SW480 (cell line): ENCODE measurements at regions not wholly inside any gene's neighbourhood (a gene's known extent, or its start where the extent isn't known, plus 50 kb on each side); places are given as distances from the start of the nearest gene placed in this dataset.

Experiments used
- DNase-seq: peaks from one replicate; pipeline ENCODE4 v3.0.0-alpha.2; 2016; ENCODE audit warnings: low spot score

DNA sequence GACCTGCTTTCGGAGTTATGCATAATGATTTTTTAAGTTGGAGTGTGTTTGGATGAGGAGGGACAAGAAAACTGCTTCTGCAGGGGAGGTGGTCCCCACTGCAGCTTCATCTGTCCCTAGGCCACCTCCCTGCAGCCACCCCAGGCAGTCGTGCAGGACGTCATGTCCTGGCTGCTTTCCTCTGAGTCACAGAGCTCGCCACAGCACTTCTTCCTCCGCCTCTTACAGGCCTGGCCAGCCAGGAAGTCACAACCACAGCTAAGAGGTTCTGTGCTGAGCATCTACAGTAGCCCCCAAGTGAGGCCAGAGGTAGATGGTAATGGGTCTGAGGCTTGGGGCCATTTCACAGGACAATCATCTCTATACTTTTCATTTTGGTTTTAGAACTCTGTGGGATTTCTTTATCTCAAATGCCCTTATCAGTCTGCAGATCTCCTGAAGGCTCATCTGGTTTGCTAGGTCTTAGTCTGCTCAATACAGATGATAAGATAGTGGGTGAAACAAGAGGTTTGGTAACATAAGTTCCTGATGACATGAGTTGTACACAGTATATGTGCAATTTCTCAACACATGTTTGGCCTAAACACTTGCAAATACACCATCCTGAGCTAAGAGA is 106.4 kb downstream of the ARF6 start:
- DNase-seq, result peak; percentile 75

DNA sequence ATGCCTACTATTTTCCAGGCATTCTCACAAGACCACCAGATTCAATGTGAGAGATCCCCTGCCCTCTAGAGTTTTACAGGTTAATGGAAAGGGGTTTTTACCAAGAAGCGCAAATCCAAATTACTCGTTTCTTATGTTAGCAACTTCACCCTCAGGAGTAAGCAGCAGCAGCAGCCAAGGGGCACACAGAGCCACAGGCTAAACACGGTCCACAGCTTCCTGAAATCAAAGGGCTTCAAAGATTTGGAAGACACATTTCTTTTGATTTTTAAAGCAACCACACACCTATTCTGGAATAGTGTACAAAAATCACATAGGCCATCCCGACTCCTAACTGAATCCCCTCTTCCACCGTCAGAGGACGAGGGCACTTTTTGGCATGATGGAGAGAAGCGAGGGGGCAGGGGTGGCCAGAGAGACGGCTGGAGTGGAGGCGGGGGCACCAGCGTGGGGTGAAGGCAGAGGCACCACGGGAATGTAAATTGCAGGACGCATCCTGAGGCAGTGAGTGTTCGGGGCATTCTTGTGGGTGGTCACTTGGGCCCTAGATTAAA is 107.0 kb downstream of the ARF6 start:
- DNase-seq, result no peak

DNA sequence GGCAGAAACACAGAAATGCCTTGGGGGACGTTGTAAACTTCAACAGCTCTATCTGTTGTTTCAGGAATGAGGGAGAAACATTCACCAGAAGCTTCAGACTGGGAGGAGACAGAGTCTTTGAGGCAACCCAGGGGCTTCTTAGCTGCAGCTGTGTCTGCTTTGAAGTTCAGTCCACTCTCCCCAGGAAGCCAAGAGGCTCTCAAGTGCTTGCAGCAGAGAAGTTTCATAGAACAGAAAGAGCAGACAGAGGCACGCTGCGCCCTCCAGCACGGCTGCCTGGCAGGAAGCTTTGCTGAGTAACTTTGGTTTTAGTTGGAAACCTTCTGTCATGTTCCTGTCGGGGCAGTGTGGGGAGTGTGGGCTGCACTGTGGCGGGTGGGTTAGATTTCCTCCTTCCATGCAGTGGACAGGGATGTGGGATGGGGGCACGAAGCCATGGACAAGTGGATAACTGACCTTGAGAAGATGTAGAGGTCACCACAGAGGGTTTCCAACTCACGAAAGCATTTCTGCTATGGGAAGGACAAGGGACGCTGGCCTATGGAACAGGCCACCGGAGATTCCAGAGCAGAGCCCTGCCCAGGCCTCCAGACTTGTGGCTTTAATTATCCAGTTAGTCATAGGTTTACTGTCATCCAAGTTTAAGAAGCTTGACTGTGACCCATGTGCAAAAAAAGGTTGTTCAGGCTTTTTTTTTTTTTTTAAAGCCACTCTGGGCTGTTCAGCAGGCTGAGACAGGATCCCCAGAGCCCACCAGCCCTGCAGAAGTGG is 107.7 kb downstream of the ARF6 start:
- DNase-seq, result peak; percentile 94

DNA sequence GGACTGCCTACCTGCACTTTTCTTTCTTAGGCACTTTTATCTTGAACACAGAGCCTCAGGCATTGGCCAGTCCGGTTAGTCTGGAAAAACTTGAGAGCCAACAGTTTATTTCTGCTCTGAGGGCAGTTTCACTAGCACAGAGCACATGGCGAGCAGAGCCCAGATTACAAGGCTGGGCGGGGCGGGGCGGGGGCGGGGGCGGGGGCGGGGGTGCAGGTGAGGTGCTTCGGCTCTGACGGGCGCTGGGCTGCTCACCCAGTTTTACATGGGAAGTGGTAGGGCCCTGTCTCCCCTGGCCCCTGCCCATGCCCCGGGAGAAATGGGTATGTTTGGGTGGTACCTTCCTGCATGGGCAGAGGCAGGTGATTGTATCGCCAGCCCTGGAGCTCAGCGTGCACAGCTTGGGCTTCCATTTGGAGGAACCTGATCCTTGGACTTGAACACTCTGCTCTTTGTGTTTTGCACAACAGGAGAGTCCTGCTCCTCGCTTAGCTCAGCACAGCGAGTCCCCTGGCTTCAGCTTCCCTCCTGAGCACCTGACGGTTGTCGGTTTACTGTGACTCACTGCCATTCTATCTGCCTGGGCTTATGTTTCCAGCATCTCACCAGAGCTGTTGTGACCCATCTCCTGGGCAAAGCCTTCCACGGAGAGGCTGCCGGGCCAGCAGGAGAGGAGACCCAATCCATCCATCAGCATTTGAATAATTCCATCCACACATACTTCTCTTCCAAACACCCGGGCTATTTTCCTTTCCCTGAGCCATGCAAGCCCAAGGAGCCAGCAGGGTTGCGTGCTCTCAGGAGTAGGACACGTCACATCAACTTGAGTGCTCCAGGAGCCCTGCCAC is 108.5 kb downstream of the ARF6 start:
- DNase-seq, result peak; percentile 94

DNA sequence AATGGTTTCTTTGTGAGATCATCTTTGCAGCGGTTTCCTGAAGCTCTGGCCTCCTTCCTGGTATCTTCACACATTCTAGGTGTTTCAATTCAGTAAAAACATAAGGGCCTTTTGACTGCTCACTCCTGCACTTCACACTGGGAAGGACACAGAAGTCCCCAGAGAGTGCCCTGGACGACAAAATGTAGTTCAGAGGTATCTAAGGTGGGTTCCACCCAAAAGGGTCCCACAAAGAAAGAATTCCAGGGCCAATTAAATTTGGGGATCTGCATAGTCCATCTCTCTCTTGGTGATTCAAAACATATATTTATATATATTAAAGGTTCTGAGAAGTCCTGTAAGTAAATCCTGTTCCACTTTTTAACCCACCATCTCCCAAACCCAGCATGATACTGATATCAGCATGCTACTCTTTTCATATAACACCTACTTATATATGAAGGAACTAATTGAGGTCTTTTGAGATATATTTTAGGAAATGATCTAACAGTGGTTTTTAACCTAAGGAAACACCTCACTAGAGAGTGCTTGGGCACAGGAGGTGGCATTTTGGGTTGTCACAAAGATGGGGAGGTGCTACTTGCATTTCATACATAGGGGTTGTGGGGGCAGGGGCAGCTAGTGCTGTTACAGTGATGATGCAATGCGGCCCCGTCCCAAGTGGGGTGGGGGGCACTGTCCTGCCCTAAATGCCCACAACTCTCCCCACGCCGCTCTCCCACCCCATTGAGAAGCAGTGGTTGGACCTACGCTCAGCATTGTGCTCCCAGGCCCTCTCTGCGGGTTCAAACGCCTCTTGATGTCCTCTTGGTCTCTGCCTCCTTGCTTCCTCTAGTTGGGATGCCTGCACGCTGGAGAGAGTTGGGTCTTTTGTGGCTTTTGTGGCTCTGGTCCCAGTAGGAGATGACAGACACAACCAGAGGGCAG is 109.4 kb downstream of the ARF6 start:
- DNase-seq, result peak; percentile 85

DNA sequence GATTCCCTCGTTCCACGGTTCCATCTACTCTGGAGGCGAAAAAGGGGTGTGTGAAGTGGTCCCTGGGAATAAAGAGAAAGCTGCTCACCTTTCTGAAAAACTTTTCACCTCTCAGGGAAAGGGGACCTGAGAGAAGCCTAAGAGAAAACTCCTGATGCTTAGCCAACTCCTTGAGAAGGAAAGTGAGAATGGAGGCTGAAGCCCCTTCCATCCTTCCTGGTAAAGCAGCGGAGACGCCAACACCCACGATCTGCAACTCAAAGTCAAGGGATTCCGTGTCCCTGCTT is 110.0 kb downstream of the ARF6 start:
- DNase-seq, result no peak

DNA sequence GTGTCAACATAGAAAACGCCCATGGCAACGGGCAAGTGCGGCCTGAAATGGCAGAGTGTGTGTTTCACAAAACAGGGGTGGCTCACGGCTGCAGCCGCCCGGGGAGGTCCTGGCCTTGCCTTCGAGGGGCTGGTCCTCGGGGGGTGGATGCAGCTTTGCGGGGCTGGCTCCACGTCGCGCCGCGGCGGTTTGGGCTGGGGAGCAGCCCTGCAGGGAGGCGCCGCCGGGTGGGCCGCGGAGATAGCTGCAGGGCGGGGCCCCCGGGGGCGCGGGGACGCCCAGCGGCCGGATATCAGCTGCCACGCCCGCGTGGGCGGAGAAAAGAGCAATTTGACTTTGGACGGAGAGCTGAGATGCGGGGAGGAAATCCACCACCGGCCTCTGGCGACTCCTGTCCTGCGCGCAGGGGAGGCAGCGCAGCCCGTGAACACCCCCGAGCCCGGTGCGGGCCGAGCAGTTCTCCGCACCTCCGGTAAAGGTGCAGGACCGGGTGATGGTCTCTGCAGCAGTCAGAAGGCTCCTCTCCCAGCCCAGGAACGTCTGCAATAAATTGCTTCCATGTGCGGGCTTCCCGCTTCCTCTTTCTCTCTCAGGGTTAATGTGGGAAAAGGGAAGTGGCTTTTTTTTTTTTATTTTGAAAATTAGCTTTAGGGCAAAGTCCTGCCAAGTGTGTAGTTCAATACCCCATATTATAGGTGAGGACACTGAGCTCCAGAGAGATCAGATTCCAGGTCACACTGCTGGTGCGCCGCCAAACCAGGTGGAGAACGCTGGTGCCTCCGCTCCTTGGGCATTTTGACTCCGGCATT is 110.5 kb downstream of the ARF6 start:
- peak; percentile 90 for DNase-seq

DNA sequence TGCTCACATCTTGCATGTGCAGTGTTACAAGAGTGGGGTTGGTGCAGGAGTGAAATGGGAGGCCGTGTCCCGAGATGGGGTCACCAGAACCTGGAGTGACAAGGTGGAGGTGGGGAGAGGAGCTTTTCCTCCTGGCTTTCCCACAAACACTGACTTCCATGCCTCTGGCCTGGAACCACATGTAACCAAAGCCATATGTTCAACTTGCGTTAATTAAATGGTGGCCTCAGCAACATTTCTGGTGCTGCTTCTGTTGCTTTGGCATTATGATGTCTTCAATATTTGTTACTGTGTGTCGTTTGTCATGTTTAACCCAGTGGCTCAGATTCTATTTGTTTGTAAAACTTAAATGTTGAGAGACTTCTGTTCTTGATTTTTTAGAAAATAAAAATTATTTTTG is 110.2 kb downstream of the VCPKMT start:
- DNase-seq, result no peak

DNA sequence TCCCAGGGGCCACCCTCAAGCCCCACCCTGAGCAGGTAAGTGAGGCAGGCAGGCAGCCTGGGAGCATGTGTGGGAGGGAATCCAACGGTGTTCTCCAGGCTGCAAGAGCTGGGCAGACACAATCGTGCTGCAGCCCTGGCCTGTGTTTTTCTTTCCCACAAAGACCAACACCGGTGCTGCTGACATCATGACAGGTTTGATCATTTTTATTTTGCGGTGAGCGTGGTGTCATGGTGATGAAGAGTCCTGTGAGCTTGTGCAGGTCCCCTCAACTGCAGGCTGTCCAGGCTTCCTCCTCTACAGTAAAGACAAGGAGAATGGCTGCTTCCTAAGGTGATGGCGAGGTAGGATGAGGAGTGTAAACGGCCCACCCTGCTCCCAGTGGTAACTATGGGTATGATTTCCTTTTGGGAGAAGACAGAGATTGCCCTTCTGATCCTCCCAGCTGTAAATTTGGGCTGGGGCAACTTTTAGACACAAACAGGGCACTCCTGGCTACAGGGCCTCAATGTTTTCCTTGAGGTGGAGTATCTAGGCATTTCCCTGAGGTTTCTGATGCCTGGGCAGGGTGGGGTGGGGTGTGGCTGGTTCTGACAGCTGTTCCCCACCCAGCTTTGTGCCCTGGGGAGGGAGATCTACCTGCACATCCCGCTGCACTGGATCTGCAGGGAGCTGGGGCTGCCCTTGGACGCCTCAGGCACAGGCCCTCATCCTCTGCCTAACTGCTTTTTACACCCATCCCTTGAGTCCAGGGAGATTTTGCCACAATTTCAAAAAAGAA is 109.1 kb downstream of the VCPKMT start:
- peak; percentile 72 for DNase-seq

DNA sequence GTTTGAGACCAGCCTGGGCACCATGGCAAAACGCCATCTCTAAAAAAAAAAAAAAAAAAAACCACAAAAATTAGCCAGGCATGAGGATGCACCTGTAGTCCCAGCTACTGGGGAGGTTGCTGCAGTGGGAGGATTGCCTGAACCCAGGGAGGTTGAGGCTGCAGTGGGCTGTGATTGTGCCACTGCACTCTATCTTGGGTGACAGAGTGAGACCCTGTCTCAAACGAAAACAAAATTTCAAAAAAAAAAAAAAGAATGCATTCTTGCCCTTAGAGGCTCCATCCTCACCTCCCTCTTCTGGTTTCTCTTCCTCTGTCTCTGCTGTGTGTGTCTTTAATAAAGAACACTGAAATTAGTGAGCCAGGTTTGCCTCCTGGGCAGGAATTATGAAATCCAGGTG is 107.8 kb downstream of the VCPKMT start:
- DNase-seq, result no peak

DNA sequence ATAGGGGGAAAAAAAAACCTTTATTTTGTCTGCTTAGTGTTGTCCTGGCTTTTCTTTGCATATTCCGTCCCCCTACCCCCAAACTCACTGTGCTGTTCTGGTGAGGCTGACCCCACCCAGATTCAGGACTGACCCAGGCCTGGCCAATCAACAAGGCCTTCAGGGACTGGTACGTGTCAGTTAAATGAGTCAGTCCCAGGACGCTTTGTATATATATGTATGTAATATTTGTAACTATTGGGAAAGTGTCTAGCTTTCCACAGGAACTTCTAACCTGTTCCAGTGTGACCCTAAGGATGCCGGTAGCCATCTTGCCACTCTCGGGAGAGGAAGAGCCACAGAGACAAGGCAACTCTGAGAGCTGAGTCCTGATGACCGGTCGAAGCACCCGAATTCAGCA is 107.4 kb downstream of the VCPKMT start:
- peak; percentile 47 for DNase-seq

DNA sequence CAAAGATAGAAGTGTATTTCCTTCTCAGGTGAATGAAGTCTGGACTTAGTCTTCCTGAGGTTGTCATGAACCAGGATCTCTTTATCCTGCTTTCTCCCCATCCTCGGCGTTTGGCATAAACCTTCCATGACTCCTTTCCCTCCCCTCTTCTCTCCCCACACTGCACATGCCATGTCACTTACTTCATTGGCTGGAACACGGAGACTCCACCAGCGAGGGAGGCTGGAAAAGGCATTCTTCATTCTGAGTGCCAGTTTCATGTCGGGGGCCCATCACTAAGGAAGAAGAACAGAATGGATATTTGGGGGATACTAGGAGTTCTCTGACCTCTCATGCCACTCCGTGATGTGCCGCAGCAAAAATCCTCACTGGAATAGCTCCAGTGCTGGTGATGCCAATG is 105.6 kb downstream of the VCPKMT start:
- DNase-seq, result no peak

DNA sequence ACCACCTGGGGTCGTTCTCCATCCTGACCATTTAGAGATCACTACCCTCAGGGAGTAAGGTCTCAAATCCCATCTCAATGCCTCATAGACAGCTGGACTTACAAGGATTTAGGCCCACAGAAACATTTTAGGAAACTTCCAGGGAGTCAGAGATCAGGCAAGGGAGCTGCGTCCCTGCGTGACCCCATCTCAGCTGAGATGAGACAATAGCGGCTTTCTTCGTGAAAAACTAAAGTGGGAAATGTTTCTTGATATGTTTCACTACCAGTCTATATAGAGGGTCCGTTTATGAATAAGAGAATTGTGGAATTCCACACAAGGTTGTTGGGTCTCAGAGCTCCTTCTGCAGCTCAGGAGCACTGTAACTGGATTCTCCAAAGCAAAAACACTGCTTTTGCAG is 105.1 kb downstream of the VCPKMT start:
- DNase-seq, result no peak

DNA sequence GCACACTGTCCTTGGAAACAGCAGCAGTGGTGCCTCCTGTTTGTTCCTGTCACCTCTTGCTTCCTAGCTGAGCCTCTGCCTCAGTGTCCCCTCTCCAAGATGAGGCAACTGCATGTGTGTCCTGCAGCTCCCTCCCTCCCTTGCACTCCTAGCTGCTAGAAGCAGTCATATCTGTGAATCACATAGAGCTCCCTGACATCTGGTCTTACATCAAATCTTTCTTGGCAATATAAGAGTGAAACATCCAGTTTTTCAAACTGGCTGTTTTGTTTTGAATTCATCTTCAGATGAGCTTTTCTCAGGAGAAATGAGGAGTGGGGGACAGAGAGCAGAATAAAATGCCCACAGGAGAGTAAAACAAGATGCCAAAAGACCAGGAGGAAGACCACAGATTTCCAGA is 103.7 kb downstream of the VCPKMT start:
- DNase-seq, result no peak

DNA sequence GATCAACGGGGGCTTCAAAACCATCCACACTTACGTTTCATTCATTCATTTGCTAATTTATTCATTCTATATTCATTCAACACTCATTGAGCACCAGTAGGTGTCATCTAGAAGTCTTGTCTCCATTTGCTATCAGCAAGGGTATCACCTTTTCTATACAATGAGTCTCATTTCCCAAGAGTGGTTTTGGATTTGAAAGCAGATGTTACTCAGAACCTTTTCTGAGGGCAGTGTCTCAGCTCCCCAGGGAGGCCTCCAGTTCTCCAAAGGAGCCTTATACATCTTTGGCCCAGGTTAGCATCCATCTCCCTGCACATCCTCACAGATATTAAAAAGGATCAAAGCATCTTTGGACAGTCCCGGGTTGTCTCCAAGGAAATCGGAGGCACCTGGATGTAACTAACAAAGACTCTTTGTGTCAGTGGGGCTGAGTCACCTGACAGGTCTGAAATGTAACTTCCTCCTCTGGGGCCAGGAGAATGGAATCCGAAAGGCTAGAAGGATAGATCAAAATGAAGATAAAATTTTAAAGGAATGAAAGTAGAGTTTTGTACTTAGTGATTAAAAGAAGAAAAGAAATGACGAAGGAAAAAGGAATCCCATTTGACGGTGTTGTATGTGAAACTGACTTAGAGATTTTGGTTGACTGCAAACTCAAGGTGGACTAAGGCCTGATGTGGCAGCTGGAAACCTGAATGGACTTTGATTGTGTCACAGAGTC is 103.0 kb downstream of the VCPKMT start:
- DNase-seq, result peak; percentile 90

DNA sequence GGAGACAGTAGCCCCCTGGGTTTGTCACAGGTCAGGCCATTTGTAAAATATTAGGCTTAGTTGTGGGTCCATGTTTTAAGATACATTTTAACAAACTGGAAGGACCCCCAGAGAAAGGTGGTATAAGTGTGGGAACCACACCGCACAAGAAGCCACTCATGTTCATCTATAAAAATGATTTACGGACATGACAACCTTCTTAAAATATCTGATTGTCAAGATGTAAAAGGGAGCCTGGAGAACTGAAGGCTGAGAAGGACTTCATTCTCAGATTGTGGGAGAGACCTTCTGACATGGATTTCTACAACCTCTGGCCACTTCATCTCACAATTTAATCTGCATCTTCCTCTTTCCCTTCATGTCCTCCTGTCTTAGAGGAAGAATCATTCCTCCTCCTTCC is 102.4 kb downstream of the VCPKMT start:
- DNase-seq, result no peak

DNA sequence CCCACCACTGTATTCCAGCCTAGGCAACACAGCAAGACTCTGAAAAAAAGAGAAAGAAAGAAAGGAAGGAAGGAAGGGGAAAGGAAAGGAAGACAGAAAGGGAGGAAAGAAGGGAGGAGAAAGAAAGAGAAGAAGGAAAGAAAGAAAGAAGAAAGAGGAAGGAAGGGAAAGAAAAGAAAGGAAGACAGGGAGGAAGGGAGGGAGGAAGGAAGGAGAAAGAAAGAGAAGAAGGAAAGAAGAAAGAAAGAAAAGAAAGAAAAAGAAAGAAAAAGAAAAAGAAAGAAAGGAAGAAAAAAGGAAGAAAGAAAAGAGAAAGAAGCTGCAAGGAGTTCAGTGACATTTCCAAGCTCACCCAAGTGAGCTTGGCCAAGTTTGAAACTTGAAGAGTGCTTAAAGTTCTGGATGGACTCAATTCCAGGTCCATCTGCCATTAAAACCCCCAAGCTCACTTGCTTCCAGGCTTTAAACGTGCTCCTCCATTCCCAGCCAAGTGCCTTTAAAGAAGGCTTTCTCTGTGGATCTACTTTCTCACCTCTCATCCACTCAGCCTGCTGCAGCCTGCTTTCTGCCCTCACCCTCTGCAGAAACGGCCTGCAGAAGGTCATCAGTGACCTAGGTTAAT is 101.5 kb downstream of the VCPKMT start:
- DNase-seq, result no peak

DNA sequence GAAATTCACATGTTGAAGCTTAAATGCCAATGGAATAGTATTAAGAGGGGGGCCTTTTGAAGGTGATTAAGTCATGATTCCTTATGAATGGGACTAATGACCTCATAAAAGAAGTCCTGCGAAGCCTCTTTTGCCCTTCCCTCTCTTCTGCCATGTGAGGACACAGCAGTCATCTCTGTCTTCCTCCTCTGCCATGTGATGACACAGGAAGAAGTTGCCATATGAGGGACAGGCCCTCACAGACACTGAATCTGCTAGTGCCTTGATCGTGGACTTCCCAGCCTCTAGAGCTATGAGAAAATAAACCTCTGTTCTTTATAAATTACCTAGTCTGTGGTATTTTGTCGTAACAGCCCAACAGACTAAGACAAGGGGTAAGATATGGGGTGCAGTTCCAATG is 100.7 kb downstream of the VCPKMT start:
- DNase-seq, result no peak
